ENCODE measurements at regions not wholly inside any gene's neighbourhood (a gene's known extent, or its start where the extent isn't known, plus 50 kb on each side); places are given as distances from the start of the nearest gene placed in this dataset.

DNA sequence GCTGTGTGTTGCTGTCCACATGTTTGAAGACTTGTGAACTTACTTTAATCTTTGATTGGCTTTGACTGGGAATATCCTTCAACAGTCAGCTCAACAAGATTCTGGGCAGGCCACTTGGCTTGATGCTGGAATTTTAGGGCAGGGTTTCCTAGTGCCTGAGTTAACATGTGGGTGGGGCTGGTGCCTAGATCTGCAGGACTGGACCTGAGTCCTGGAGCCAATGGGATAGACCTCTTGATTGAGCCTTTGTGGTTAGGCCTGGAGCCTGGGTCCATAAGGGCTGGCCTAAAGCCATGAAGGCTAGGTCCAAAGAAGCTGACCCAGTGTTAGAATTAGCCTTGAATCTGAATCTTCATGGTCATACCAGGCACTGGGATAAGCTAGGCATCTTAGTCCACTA is 757.1 kb upstream of the ADGRL3 start:
- TF ChIP-seq CTCF (IDR thresholded peaks at IDR 0.05) (no peak), POLR2A (IDR thresholded peaks at IDR 0.05) (no peak)

Measured in heart left ventricle (tissue), 13 donors.